Caco-2 (cell line): ENCODE measurements at regions not wholly inside any gene's neighbourhood (a gene's known extent, or its start where the extent isn't known, plus 50 kb on each side); places are given as distances from the start of the nearest gene placed in this dataset.

Experiments used
- BruUV-seq: library from RNA; stranded (reverse); fragments of 400-500 nt; replicated peaks from 2 replicates; lab custom pipeline; 2021; lab: Mats Ljungman, UMichigan
- CTCF ChIA-PET: fragments of 300-600 bp; sonication (Branson Sonifier 250); formaldehyde crosslinking; loops from one replicate; lab custom pipeline; 2022; ENCODE audit warnings: antibody characterized with exemption; lab: Charles Lee
- POLR2A ChIA-PET: fragments of 300-600 bp; sonication (Branson Sonifier 250); formaldehyde crosslinking; loops from one replicate; lab custom pipeline; 2022; ENCODE audit warnings: antibody characterized with exemption; lab: Charles Lee
- DNase-seq, 2 experiments: peaks; one replicate each; pipeline versions ENCODE4 v3.0.0 to v3.0.0-alpha.2; 2020 to 2022
- H3K27me3 ChIP-seq: replicated peaks from 2 replicates; pipeline ENCODE4 v1.6.0; 2011; ENCODE audit warnings: low read length; ENCODE audit not compliant: control insufficient read depth, insufficient read depth
- H3K36me3 ChIP-seq: 2 replicates; pipeline ENCODE4 v1.5.1; 2011; ENCODE audit warnings: low read length; ENCODE audit not compliant: control insufficient read depth, insufficient read depth
- H3K4me1 ChIP-seq: fragments of 250-450 bp; sonication (Bioruptor Pico); 2 replicates; pipeline ENCODE4 v1.5.1; 2020; ENCODE audit warnings: mild to moderate bottlenecking
- H3K4me3 ChIP-seq: 2 replicates; pipeline ENCODE4 v1.5.1; 2011; ENCODE audit warnings: low read depth, mild to moderate bottlenecking, control low read depth, low read length
- H3K9me3 ChIP-seq: fragments of 250-450 bp; sonication (Bioruptor Pico); 2 replicates; pipeline ENCODE4 v1.5.1; 2020; ENCODE audit warnings: mild to moderate bottlenecking, moderate library complexity
- H3K27ac Mint-ChIP-seq: one replicate; pipeline ENCODE4 v1.8.0; 2022; ENCODE audit warnings: mixed read lengths; ENCODE audit not compliant: unreplicated experiment
- H3K27me3 Mint-ChIP-seq: one replicate; pipeline ENCODE4 v1.8.0; 2022; ENCODE audit warnings: mixed read lengths; ENCODE audit not compliant: insufficient read depth, unreplicated experiment
- H3K36me3 Mint-ChIP-seq: one replicate; pipeline ENCODE4 v1.8.0; 2022; ENCODE audit warnings: mild to moderate bottlenecking, mixed read lengths; ENCODE audit not compliant: insufficient read depth, unreplicated experiment
- H3K4me1 Mint-ChIP-seq: one replicate; pipeline ENCODE4 v1.8.0; 2022; ENCODE audit warnings: low read depth, mixed read lengths; ENCODE audit not compliant: unreplicated experiment
- H3K4me3 Mint-ChIP-seq: one replicate; pipeline ENCODE4 v1.8.0; 2022; ENCODE audit warnings: mild to moderate bottlenecking, moderate library complexity, mixed read lengths; ENCODE audit not compliant: unreplicated experiment
- H3K9me3 Mint-ChIP-seq: one replicate; pipeline ENCODE4 v1.8.0; 2022; ENCODE audit warnings: mixed read lengths; ENCODE audit not compliant: unreplicated experiment
- CTCF ChIP-seq, 2 experiments: fragments of 200-600 bp in 1 of 2; IDR thresholded peaks; 1 replicate in 1 of 2; 2 replicates in 1 of 2; pipeline versions ENCODE4 v1.5.1 to v1.8.0; 2011 to 2022; ENCODE audit warnings: antibody characterized with exemption in 1 of 2, control low read depth in 1 of 2, inconsistent platforms in 1 of 2, low read depth in 1 of 2, low read length in 1 of 2, mild to moderate bottlenecking in 1 of 2, moderate library complexity in 1 of 2; ENCODE audit not compliant: insufficient read depth in 1 of 2, severe bottlenecking in 1 of 2, unreplicated experiment in 1 of 2
- intact Hi-C: fragments of 100-400 bp; cut with micrococcal nuclease; formaldehyde crosslinking; loops from one replicate; pipeline ENCODE4 v1.10.0; 2022; ENCODE audit not compliant: unreplicated experiment

- Mint-ChIP-seq H3K4me3 (no peak overlapping the region), H3K36me3 (no peaks in the 10 kb centered on the region), H3K27me3 (no peaks in the 10 kb centered on the region), H3K27ac (no peak overlapping the region), H3K4me1 (peaks cover 7% of the 10 kb centered on the region), H3K9me3 (peaks cover 17% of the 10 kb centered on the region)
- BruUV-seq: no TSS peak
- H3K4me1 ChIP-seq: no peaks in the 10 kb centered on the region
- no peaks in the 10 kb centered on the region for H3K9me3 ChIP-seq
- CTCF ChIA-PET: no interaction called here
- H3K4me3 ChIP-seq: no peak overlapping the region
- no peak for TF ChIP-seq CTCF (IDR thresholded peaks at IDR 0.05; ENCODE audit: insufficient read depth in 1 of 2, low read depth in 1 of 2, low read length in 1 of 2, severe bottlenecking in 1 of 2, unreplicated experiment in 1 of 2)
- H3K27me3 ChIP-seq: no peaks in the 10 kb centered on the region; the same call in 1 of the 2 replicates
- no peak for DNase-seq
- intact Hi-C loops: no loop called here
- no peaks in the 10 kb centered on the region for H3K36me3 ChIP-seq
- POLR2A ChIA-PET: no interaction called here
Observed at GRCh38 chr12:67759829-67760228, 111.3 kb downstream of the DYRK2 start.

GRCh38 chr12:67760586-67761275, 112.2 kb downstream of the DYRK2 start:
- Mint-ChIP-seq H3K9me3 (peaks cover 17% of the 10 kb centered on the region), H3K36me3 (no peaks in the 10 kb centered on the region), H3K27ac (no peak overlapping the region), H3K4me1 (peaks cover 7% of the 10 kb centered on the region), H3K27me3 (no peaks in the 10 kb centered on the region), H3K4me3 (no peak overlapping the region)
- Histone ChIP-seq H3K36me3 (no peaks in the 10 kb centered on the region), H3K4me1 (no peaks in the 10 kb centered on the region), H3K9me3 (no peaks in the 10 kb centered on the region), H3K4me3 (no peak overlapping the region), H3K27me3 (no peaks in the 10 kb centered on the region; the same call in 1 of the 2 replicates)
- DNase-seq: no peak
- ChIA-PET POLR2A (no interaction called here), CTCF (no interaction called here)
- BruUV-seq: no TSS peak
- intact Hi-C loops: no loop called here
- no peak for TF ChIP-seq CTCF (IDR thresholded peaks at IDR 0.05; ENCODE audit: insufficient read depth in 1 of 2, low read depth in 1 of 2, low read length in 1 of 2, severe bottlenecking in 1 of 2, unreplicated experiment in 1 of 2)

GRCh38 chr12:67761566-67761965, 113.0 kb downstream of the DYRK2 start:
- Histone ChIP-seq H3K9me3 (no peaks in the 10 kb centered on the region), H3K4me1 (no peaks in the 10 kb centered on the region), H3K4me3 (no peak overlapping the region), H3K36me3 (no peaks in the 10 kb centered on the region), H3K27me3 (no peaks in the 10 kb centered on the region)
- no peak overlapping the region for H3K27ac Mint-ChIP-seq
- no peaks in the 10 kb centered on the region for H3K27me3 Mint-ChIP-seq
- no peaks in the 10 kb centered on the region for H3K36me3 Mint-ChIP-seq
- peaks cover 7% of the 10 kb centered on the region for H3K4me1 Mint-ChIP-seq
- CTCF ChIA-PET: no interaction called here
- no peak for TF ChIP-seq CTCF (IDR thresholded peaks at IDR 0.05; ENCODE audit: insufficient read depth in 1 of 2, low read depth in 1 of 2, low read length in 1 of 2, severe bottlenecking in 1 of 2, unreplicated experiment in 1 of 2)
- DNase-seq: no peak
- BruUV-seq: no TSS peak
- intact Hi-C loops: no loop called here
- peaks cover 17% of the 10 kb centered on the region for H3K9me3 Mint-ChIP-seq
- no peak overlapping the region for H3K4me3 Mint-ChIP-seq
- POLR2A ChIA-PET: no interaction called here
